ENCODE measurements at regions not wholly inside any gene's neighbourhood (a gene's known extent, or its start where the extent isn't known, plus 50 kb on each side); places are given as distances from the start of the nearest gene placed in this dataset.

DNA sequence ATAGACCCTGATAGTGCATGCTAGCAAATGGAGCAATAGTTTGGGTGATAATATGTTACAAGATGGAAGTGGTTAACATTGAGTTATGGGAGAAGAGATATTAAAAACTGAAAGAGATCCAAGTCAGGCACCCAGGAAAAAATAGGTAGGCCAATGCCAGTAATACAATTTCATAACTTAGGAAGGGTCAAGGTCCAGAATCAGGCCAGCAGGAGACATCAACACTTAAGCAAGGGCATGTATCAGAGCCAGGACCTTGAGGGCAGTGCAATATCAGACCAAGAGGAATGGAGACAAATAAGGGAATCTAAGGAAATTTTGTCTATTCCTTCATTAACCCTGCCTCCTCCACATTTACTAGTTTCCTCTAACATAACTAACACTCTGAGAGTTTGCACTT, 124.1 kb upstream of the NYAP2 start:
- TF ChIP-seq, protein P1, sequence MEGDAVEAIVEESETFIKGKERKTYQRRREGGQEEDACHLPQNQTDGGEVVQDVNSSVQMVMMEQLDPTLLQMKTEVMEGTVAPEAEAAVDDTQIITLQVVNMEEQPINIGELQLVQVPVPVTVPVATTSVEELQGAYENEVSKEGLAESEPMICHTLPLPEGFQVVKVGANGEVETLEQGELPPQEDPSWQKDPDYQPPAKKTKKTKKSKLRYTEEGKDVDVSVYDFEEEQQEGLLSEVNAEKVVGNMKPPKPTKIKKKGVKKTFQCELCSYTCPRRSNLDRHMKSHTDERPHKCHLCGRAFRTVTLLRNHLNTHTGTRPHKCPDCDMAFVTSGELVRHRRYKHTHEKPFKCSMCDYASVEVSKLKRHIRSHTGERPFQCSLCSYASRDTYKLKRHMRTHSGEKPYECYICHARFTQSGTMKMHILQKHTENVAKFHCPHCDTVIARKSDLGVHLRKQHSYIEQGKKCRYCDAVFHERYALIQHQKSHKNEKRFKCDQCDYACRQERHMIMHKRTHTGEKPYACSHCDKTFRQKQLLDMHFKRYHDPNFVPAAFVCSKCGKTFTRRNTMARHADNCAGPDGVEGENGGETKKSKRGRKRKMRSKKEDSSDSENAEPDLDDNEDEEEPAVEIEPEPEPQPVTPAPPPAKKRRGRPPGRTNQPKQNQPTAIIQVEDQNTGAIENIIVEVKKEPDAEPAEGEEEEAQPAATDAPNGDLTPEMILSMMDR (optimal IDR thresholded peaks at IDR 0.05 in 1 of 3, IDR thresholded peaks at IDR 0.05 in 1 of 3, conservative IDR thresholded peaks at IDR 0.05 in 1 of 3; ENCODE audit: extremely low read depth in 1 of 3, insufficient read depth in 2 of 3, low read length in 3 of 3), result no peak
- no peak for TF ChIP-seq EZH2 (IDR thresholded peaks at IDR 0.05; ENCODE audit: low read length)

Data from keratinocyte (primary cell).